NCI-H82 (cell line): ENCODE measurements at regions not wholly inside any gene's neighbourhood (a gene's known extent, or its start where the extent isn't known, plus 50 kb on each side); places are given as distances from the start of the nearest gene placed in this dataset.
"Not testable (repeated sequence)": the region's sequence is repeated elsewhere in the genome, so short reads cannot be mapped to it uniquely, and the experiment has no call there.

Source experiments
- DNase-seq: peaks from one replicate; lab custom pipeline; 2025; lab: John Stamatoyannopoulos, UW

DNA sequence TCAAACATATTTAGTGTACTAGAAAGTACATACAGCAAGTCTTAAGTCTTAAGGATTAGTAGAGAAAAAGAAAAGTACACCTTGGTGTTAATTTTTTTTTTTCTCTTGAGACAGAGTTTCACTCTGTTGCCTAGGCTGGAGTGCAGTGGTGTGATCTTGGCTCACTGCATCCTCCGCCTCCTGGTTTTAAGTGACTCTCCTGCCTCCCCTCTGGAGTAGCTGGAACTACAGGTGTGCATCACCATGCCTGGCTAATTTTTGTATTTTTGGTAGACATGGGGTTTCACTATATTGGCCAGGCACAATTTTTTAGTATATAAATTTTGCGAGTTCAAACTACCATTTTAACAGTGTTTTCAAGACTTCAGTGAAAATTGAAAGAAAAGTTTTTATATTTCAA lies 1941.1 kb upstream of the CDH6 start:
- DNase-seq, result no peak

GRCh38 chr5:29247346-29248028 lies 1946.0 kb upstream of the CDH6 start:
- DNase-seq, result no peak

GRCh38 chr5:29240379-29240778 lies 1953.1 kb upstream of the CDH6 start:
- no peak for DNase-seq

GRCh38 chr5:29239606-29240005 lies 1953.9 kb upstream of the CDH6 start:
- DNase-seq, result no peak

DNA sequence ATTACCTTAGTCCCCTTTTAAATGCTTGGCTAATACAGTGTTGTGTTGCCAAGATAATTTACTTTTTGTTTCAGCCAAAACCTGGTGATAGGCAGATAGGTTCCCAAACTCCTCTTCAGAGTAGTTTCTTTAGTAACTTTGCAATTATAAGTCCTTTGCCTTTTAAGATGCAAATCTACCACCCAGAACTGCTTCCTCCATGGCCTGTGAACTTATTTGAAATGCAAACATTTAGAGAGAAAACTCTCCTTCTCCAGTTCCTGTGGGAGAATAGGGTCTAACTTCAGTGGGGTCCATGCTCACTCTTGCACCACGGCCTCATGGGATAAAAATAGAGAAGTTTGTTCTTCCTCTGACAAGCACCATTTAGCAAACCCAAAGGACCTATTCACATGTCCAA lies 1955.4 kb upstream of the CDH6 start:
- no peak for DNase-seq

GRCh38 chr5:29231154-29231553 lies 1962.3 kb upstream of the CDH6 start:
- no peak for DNase-seq

DNA sequence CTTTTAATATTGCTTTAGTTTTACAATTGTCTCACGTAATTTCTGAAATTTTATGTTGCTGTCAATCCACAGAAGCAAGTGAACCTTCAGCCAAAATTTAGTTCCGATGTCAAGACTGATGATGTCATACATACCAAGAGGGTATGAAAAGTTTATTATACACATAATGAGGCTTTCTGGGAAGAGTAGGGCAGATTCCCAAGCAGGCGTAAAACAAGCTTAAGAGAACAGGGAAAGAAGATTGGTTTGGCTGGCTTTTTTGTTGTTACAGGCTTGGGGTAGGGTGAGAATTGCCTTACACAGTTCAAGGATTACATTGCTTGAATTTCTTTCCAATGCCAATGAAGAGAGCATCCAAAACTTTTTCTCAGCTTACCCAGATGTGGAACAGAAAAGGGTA lies 1962.9 kb upstream of the CDH6 start:
- DNase-seq, result no peak

DNA sequence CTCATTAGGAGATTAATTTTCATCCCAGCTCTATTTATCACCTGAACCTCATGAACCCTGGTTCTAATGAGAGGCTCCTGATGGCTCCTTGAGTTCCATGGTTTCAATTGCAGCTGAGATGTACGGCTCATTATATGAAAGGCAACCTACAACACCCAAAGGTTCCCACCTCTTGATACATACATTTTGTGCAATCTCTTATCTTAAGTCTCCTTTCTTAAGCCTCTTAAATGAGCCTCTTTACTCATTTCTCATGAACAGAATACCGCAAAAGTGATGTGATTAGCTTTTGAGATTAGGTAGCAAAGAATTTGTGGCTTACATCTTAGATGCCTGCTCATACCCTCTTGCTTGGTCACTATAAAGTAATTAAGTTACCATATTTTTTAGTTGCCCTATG lies 1964.0 kb upstream of the CDH6 start:
- DNase-seq, result peak; percentile 64

- DNase-seq, result peak; percentile 2
Measured at GRCh38 chr5:29218138-29218537, 1975.3 kb upstream of the CDH6 start.

GRCh38 chr5:29214839-29215238 lies 1978.6 kb upstream of the CDH6 start:
- DNase-seq, result no peak

GRCh38 chr5:29213475-29213874 lies 1980.0 kb upstream of the CDH6 start:
- DNase-seq, result no peak

GRCh38 chr5:29208024-29208423 lies 1985.5 kb upstream of the CDH6 start:
- no peak for DNase-seq

DNA sequence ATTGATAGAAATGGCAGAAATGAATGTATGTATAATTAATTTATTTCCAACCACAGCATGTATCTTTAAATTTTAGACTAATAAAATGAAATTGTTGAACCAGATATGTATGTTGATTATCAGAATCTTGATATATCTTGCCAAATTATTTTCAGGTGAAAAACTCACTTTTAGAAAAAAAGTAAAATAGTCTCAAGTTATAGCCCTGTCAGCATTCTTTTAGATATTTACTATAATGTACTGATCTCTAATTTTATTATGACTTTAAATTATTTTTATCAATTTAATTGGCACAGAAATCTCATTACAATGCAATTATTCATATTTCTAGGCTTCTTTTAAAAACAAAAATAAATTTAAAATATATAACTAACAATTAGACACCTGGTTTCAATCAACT lies 1990.4 kb upstream of the CDH6 start:
- DNase-seq, result no peak

DNA sequence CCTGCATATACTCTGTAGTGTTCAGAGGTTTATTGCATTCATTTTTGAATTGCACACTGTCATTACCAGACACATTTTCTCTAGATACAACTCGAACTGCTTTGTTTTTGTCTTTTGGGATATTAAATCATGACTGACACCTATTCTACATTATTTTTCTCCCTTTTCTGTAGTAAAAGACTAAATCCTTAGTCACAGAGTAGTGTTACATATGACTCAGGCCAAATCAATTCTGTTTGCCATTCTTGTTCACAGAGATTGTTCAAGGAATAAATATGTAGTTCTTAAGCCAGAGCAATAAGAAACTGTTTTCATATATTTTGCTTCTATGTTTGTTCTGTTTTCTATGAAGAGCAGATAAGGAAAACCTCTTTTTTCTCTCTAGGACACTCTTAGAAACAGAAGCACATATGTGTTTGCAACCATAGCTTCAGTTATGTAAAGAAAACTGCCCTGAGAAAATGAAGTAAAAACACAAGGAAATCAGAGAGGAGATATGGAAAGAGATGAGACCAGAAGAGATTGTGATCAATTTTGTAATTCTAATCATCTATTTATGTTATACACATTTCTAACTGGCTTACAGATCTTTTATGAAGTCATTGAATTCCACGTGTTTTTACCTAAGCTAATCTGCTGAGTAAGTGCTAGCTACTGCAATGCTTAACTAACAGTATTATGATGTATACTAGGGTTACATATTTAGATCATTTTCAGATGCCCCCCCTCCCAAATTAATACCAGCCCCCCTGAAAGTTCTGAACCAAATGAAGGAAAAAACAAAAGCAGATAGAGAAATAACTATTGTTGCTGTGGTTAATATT lies 1995.6 kb upstream of the CDH6 start:
- peak; percentile 42 for DNase-seq

DNA sequence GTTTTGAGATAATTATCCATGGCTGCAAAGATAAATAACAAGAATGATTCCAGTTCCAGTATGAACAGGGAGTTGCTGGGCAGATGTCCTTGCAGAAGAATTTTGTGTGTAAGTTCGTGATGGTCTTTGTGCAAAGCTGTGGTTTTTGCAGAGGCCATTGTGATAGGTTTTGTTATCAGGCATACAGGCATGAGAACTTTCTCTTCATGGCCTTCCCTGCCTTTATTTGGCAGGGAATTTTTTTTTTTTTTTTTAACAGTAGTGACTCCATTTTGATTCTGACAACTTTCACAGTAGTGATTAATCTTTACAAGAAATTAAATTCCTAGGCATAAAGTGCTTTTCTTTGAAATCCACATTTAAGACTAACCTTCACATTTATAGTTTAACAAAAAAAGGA lies 1999.5 kb upstream of the CDH6 start:
- DNase-seq, result no peak

DNA sequence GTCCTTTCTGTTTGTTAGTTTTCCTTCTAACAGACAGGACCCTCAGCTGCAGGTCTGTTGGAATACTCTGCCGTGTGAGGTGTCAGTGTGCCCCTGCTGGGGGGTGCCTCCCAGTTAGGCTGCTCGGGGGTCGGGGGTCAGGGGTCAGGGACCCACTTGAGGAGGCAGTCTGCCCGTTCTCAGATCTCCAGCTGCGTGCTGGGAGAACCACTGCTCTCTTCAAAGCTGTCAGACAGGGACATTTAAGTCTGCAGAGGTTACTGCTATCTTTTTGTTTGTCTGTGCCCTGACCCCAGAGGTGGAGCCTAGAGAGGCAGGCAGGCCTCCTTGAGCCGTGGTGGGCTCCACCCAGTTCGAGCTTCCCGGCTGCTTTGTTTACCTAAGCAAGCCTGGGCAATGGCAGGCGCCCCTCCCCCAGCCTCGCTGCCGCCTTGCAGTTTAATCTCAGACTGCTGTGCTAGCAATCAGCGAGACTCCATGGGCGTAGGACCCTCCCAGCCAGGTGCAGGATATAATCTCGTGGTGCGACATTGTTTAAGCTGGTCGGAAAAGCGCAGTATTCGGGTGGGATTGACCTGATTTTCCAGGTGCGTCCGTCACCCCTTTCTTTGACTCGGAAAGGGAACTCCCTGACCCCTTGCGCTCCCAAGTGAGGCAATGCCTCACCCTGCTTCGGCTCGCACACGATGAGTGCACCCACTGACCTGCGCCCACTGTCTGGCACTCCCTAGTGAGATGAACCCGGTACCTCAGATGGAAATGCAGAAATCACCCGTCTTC lies 2002.0 kb upstream of the CDH6 start:
- DNase-seq, result peak; percentile 13

DNA sequence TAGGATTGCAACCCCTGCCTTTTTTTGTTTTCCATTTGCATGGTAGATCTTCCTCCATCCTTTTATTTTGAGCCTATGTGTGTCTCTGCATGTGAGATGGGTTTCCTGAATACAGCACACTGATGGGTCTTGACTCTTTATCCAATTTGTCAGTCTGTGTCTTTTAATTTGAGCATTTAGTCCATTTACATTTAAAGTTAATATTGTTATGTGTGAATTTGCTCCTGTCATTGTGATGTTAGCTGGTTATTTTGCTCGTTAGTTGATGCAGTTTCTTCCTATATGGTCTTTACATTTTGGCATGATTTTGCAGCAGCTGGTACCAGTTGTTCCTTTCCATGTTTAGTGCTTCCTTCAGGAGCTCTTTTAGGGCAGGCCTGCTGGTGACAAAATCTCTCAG lies 2003.1 kb upstream of the CDH6 start:
- not testable (repeated sequence) for DNase-seq

- not testable (repeated sequence) for DNase-seq
Measured at GRCh38 chr5:29186380-29186779, 2007.1 kb upstream of the CDH6 start.

- DNase-seq, result no peak
Measured at GRCh38 chr5:29185558-29185957, 2007.9 kb upstream of the CDH6 start.

GRCh38 chr5:29175774-29176173 lies 2017.7 kb upstream of the CDH6 start:
- no peak for DNase-seq

DNA sequence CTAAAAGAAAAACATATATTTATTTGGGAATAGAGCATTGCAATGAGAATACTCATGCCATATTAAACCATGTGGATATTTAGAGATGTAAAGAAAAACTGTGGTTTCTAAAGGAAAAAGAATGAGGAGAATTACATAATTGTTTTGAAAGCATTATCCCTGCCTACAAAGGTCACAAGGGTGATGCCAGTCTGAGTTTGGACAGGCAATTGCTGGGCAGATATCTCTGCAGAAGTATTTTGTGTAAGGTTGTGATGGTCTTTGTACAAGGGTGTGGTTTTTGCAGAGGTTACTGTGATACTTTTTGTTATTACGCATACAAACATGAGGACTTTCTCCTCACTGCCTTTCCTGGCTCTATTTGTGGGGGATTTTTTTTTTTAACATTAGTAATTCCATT lies 2022.9 kb upstream of the CDH6 start:
- no peak for DNase-seq

DNA sequence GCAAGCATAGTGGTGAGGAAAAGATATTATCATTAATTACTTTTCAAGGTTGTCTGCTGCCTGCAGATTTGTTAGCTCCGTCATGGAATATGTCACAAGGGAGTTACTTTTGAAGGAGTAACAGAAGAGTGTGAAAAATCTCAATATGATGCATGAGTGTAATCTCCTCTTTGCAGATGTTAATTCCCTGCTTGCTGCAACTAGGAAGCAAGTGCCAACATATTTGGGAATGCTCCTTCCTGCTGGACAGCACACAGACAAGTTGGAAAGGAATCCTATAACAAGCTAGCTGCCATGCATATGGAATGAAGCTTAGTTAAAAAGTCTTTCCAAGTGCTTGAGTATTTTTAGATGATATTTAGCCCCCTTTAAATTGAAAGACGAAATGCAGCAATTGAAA lies 2023.6 kb upstream of the CDH6 start:
- no peak for DNase-seq

DNA sequence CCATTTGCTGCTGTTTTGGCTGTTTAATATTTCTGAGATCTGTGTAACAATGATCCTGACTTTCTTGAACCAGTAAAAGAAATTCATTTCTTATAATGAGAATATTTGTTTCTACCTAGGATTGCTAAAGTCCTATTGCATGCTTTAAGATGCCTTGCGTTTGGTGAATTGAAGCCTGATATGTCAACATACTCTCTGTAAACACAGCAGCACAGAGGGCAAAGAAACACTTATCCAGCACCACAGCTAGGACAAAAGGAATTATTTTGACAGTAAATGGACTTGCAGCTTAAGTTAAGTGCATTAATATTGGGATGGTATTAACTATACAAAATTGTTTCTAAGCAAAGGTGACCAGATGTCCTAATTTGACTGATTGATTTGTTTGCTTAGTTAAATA lies 2031.2 kb upstream of the CDH6 start:
- peak; percentile 65 for DNase-seq
